Esophagus squamous epithelium (tissue), 5 donors: ENCODE measurements at regions not wholly inside any gene's neighbourhood (a gene's known extent, or its start where the extent isn't known, plus 50 kb on each side); places are given as distances from the start of the nearest gene placed in this dataset.

Experiments
- DNase-seq: peaks from one replicate; lab custom pipeline; 2025; lab: John Stamatoyannopoulos, UW
- H3K27ac ChIP-seq, 4 donors: fragments of 200-600 bp; sonication (generic); one replicate each; pipeline ENCODE4 v1.5.1; 2016 to 2019; ENCODE audit warnings: mild to moderate bottlenecking in 1 of 4
- H3K27me3 ChIP-seq, 4 donors: fragments of 200-600 bp; sonication (generic); 1 replicate in 3 of 4; 2 replicates in 1 of 4; pipeline versions ENCODE4 v1.5.1 to v1.6.0; 2017 to 2021; ENCODE audit warnings: antibody characterized with exemption in 1 of 4
- H3K36me3 ChIP-seq, 3 donors: fragments of 200-600 bp; sonication (generic); one replicate each; pipeline ENCODE4 v1.5.1; 2016 to 2019
- H3K4me1 ChIP-seq, 3 donors: fragments of 200-600 bp; sonication (generic); one replicate each; pipeline ENCODE4 v1.5.1; 2017 to 2019
- H3K4me3 ChIP-seq, 4 donors: fragments of 200-600 bp; sonication (generic); 1 replicate in 3 of 4; 2 replicates in 1 of 4; pipeline ENCODE4 v1.5.1; 2016 to 2019; ENCODE audit warnings: mild to moderate bottlenecking in 2 of 4, moderate library complexity in 1 of 4
- H3K9me3 ChIP-seq, 3 donors: fragments of 200-600 bp; sonication (generic); one replicate each; pipeline ENCODE4 v1.5.1; 2016 to 2019
- CTCF ChIP-seq, 6 experiments: fragments of 450-650 bp in 4 of 6; fragments of 200-600 bp in 2 of 6; sonication (generic) in 2 of 6; IDR thresholded peaks; one replicate each; pipeline ENCODE4 v1.5.1; 2016 to 2019; ENCODE audit warnings: antibody characterized with exemption in 6 of 6, mild to moderate bottlenecking in 4 of 6, moderate library complexity in 4 of 6
- POLR2A ChIP-seq, 4 donors: fragments of 450-650 bp; IDR thresholded peaks; one replicate each; pipeline ENCODE4 v1.6.1; 2017; ENCODE audit warnings: antibody characterized with exemption in 4 of 4, mild to moderate bottlenecking in 4 of 4, moderate library complexity in 3 of 4
- WGBS, 2 donors: methylation state at CpG; one replicate each; pipeline ENCODE4 v1.1.5; 2018; 5-methylcytosine and 5-hydroxymethylcytosine counted together
- intact Hi-C: fragments of 100-400 bp; cut with DNase I; formaldehyde crosslinking; loops from one replicate; pipeline ENCODE4 v1.15.0; 2022
- donor health status: DM: yes; HTN: yes; CAD: no.

GRCh38 chr22:44628273-44628672 is 73.7 kb upstream of the PRR5 start:
- TF ChIP-seq POLR2A (IDR thresholded peaks at IDR 0.05) (no peak), CTCF (IDR thresholded peaks at IDR 0.05) (no peak)
- no peak for DNase-seq
- Histone ChIP-seq H3K36me3 (no peaks in the 10 kb centered on the region), H3K27me3 (peaks cover 0 to 50% (median 0%) of the 10 kb centered on the region in 4 donors), H3K4me3 (no peak overlapping the region), H3K9me3 (no peaks in the 10 kb centered on the region), H3K4me1 (peaks cover 0 to 4% (median 3%) of the 10 kb centered on the region in 3 donors), H3K27ac (no peak overlapping the region)
- 55 to 75% methylated on average over 3 to 4 of the region's 4 CpGs for WGBS, 2 donors
- intact Hi-C loops = no loop called here

GRCh38 chr22:44627521-44628139 is 74.4 kb upstream of the PRR5 start:
- Histone ChIP-seq H3K4me1 (peaks cover 0 to 4% (median 3%) of the 10 kb centered on the region in 3 donors), H3K27ac (no peak overlapping the region), H3K4me3 (no peak overlapping the region), H3K36me3 (no peaks in the 10 kb centered on the region), H3K9me3 (no peaks in the 10 kb centered on the region), H3K27me3 (peaks cover 0 to 50% (median 0%) of the 10 kb centered on the region in 4 donors)
- intact Hi-C loops = no loop called here
- WGBS, 2 donors = 73 to 74% methylated on average over 11 to 16 of the region's 19 CpGs
- DNase-seq = no peak
- TF ChIP-seq CTCF (IDR thresholded peaks at IDR 0.05) = no peak
- TF ChIP-seq POLR2A (IDR thresholded peaks at IDR 0.05) = no peak

GRCh38 chr22:44625981-44626687 is 75.9 kb upstream of the PRR5 start:
- no peak overlapping the region for H3K27ac ChIP-seq
- no peak overlapping the region for H3K4me3 ChIP-seq
- no peak for DNase-seq
- no peak for TF ChIP-seq POLR2A (IDR thresholded peaks at IDR 0.05)
- peak; percentile 82 to 99 (median 98) for TF ChIP-seq CTCF (IDR thresholded peaks at IDR 0.05)
- peaks cover 0 to 4% (median 3%) of the 10 kb centered on the region in 3 donors for H3K4me1 ChIP-seq
- intact Hi-C loops = no loop called here
- H3K27me3 ChIP-seq = peaks cover 0 to 63% (median under 1%) of the 10 kb centered on the region in 4 donors
- 5 to 8% methylated on average over 5 to 6 of the region's 16 CpGs for WGBS, 2 donors
- no peaks in the 10 kb centered on the region for H3K9me3 ChIP-seq
- H3K36me3 ChIP-seq = no peaks in the 10 kb centered on the region

- Histone ChIP-seq H3K4me1 (peaks cover under 1 to 10% (median 5%) of the 10 kb centered on the region in 3 donors), H3K27ac (no peak overlapping the region), H3K4me3 (no peak overlapping the region), H3K27me3 (peaks cover 0 to 71% (median 4%) of the 10 kb centered on the region in 4 donors), H3K36me3 (no peaks in the 10 kb centered on the region), H3K9me3 (no peaks in the 10 kb centered on the region)
- intact Hi-C loops = no loop called here
- WGBS, 2 donors = 74 to 88% methylated on average over 1 to 5 of the region's 7 CpGs
- TF ChIP-seq CTCF (IDR thresholded peaks at IDR 0.05) (no peak), POLR2A (IDR thresholded peaks at IDR 0.05) (no peak)
- DNase-seq = no peak
These were observed 76.6 kb upstream of the PRR5 start for GRCh38 chr22:44625421-44625760.
